ENCODE measurements at regions not wholly inside any gene's neighbourhood (a gene's known extent, or its start where the extent isn't known, plus 50 kb on each side); places are given as distances from the start of the nearest gene placed in this dataset.

DNA sequence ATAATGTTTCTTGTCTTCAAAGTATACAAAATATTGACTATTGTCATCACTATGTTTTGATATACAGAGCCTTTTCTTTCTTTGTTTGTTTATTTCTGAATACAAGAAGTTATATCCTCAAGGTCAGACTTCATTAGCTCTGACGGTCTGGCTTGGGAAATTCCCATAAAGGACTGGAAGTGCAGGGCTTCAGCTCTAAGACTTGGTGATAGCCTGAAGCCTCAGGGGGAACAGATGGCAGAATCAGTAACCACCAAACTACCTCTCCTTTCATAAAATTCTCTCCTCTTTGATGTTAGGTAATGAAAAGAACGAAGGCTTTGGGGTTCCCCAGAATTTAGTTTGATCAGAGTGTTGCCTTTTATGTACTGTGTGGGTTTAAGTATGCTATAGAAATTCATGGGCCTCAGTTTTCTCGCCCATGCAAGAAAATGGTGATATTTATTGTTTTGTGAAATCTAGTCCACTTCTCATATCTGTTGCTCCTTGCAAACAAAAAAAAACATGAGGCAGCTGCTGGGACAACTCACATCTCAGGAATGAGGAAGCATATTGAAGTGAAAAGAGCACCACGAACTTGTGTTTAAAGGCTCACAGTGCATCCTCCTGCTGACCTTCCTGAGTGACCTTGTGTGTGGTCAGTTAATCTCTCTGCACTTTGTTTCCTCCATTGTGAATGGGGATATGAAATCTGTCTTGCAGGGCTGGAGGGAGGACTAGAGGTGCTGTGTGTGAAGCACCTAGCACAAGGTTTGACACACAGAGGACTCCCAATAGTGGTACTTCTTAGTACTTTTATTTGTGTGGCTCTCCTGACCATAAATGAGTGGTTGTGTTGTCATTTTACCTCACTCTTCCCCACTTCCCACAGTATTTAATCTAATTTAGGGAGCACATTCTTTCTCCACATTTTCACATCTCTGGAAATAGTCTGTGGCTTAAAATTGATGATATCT lies 569.8 kb upstream of the IL12A start:
- Histone ChIP-seq H3K9me3 (no peaks in the 10 kb centered on the region), H3K27me3 (no peaks in the 10 kb centered on the region), H3K27ac (no peak overlapping the region), H3K4me3 (ENCODE audit: low read depth in 1 of 2, low read length in 1 of 2) (no peak overlapping the region), H3K36me3 (no peaks in the 10 kb centered on the region), H3K4me1 (ENCODE audit: control insufficient read depth in 1 of 2, insufficient read depth in 1 of 2, low read depth in 1 of 2, low read length in 1 of 2) (no peaks in the 10 kb centered on the region)
- TF ChIP-seq, protein P1, sequence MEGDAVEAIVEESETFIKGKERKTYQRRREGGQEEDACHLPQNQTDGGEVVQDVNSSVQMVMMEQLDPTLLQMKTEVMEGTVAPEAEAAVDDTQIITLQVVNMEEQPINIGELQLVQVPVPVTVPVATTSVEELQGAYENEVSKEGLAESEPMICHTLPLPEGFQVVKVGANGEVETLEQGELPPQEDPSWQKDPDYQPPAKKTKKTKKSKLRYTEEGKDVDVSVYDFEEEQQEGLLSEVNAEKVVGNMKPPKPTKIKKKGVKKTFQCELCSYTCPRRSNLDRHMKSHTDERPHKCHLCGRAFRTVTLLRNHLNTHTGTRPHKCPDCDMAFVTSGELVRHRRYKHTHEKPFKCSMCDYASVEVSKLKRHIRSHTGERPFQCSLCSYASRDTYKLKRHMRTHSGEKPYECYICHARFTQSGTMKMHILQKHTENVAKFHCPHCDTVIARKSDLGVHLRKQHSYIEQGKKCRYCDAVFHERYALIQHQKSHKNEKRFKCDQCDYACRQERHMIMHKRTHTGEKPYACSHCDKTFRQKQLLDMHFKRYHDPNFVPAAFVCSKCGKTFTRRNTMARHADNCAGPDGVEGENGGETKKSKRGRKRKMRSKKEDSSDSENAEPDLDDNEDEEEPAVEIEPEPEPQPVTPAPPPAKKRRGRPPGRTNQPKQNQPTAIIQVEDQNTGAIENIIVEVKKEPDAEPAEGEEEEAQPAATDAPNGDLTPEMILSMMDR (IDR thresholded peaks at IDR 0.05): no peak

DNA sequence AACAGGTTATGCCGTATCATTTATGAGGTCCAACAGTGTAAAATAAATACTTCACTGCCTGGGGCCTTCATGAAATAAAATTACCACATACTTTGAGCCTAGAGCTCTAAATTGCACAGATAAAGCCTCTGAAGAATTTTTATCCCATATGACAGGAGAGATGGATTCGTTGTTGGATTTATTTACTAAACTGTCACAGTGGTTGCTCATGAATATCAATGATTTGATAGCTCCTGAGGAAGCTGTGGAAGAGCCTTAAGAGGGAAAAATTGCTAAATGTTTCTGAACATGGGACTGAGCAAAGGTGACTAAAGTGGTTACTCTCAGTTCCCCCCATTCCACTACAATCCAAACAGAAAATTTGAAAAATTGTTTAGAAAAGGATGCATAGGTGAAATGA lies 558.9 kb upstream of the IL12A start:
- Histone ChIP-seq H3K4me3 (ENCODE audit: low read depth in 1 of 2, low read length in 1 of 2) (no peak overlapping the region), H3K27me3 (no peaks in the 10 kb centered on the region), H3K27ac (no peak overlapping the region), H3K36me3 (no peaks in the 10 kb centered on the region), H3K9me3 (no peaks in the 10 kb centered on the region), H3K4me1 (ENCODE audit: control insufficient read depth in 1 of 2, insufficient read depth in 1 of 2, low read depth in 1 of 2, low read length in 1 of 2) (no peaks in the 10 kb centered on the region)
- TF ChIP-seq, protein P1 (IDR thresholded peaks at IDR 0.05): no peak

DNA sequence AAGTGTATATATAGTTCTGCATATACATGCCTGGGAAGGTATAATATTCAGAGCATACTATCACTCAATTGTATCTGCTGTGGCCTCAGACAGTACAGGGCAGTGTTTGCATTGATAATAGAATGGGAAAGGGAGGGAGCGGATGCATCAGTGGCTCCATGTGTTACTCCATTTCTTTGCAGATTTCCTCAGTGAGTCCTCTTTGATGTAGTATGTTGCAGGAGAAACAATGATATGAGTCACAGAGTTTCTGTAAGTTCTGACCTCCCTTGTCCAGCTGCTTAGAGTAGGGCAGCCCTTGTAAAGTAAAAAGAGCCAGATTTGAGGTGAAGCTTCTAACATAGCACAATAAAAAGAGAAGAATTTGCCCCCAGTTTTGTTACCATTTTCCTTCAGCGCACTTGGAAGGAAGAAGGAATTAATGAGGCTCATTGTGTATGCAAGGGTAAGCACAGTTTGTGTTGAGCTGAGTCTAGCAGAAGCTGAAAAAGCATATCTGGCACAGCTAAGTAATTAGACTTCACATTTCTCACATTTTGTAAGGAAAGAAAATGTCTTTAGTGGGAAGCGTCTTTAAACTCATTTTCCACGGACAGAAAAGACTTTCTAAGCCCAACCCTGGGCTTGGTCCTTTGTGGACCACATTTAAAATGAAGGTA lies 555.8 kb upstream of the IL12A start:
- Histone ChIP-seq H3K9me3 (no peaks in the 10 kb centered on the region), H3K36me3 (no peaks in the 10 kb centered on the region), H3K4me1 (ENCODE audit: control insufficient read depth in 1 of 2, insufficient read depth in 1 of 2, low read depth in 1 of 2, low read length in 1 of 2) (no peaks in the 10 kb centered on the region), H3K4me3 (ENCODE audit: low read depth in 1 of 2, low read length in 1 of 2) (no peak overlapping the region), H3K27ac (no peak overlapping the region), H3K27me3 (no peaks in the 10 kb centered on the region)
- TF ChIP-seq, protein P1 (IDR thresholded peaks at IDR 0.05): no peak

DNA sequence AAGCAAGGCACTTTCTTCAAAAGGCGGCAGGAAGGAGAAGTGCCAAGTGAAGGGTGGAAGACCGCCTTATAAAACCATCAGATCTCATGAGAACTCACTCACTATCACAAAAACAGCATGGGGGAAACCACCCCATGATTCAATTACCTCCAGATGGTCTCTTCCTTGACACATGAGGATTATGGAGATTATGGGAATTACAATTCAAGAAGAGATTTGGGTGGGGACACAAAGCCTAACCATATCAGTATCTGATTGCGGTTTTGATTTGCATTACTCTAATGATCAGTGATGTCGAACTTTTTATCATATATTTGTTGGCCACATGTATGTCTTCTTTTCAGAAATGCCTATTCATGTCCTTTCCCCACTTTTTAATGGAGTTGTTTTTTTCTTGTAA lies 549.3 kb upstream of the IL12A start:
- no peaks in the 10 kb centered on the region for H3K4me1 ChIP-seq (ENCODE audit: control insufficient read depth in 1 of 2, insufficient read depth in 1 of 2, low read depth in 1 of 2, low read length in 1 of 2)
- no peaks in the 10 kb centered on the region for H3K27me3 ChIP-seq
- TF ChIP-seq, protein P1 (IDR thresholded peaks at IDR 0.05): no peak
- no peak overlapping the region for H3K4me3 ChIP-seq (ENCODE audit: low read depth in 1 of 2, low read length in 1 of 2)
- no peak overlapping the region for H3K27ac ChIP-seq
- no peaks in the 10 kb centered on the region for H3K36me3 ChIP-seq
- H3K9me3 ChIP-seq: no peaks in the 10 kb centered on the region

DNA sequence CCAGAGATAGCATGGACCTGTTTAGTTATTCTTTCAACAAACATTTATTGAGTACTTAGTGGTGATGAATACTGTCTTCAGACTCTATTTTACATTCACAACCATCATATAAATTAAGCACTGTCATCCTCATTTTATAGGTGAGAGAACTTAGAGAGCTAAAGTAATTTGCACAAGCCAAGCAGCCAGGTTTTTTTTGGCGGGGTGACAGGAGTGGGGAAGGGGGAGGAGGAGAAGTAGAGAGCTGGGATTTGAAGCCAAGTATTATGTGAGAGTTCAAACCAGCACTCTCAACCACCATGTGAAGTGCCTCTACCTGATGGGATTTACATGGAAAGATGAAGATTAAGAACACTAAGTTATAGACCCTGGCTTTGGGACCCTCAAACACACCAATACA lies 547.4 kb upstream of the IL12A start:
- Histone ChIP-seq H3K36me3 (no peaks in the 10 kb centered on the region), H3K27me3 (no peaks in the 10 kb centered on the region)
- TF ChIP-seq, protein P1 (IDR thresholded peaks at IDR 0.05): no peak

More for the DNA sequence above, 547.4 kb upstream of the IL12A start:
- H3K4me1 ChIP-seq (ENCODE audit: control insufficient read depth in 1 of 2, insufficient read depth in 1 of 2, low read depth in 1 of 2, low read length in 1 of 2): no peaks in the 10 kb centered on the region
- H3K4me3 ChIP-seq (ENCODE audit: low read depth in 1 of 2, low read length in 1 of 2): no peak overlapping the region
- H3K9me3 ChIP-seq: no peaks in the 10 kb centered on the region
- no peak overlapping the region for H3K27ac ChIP-seq

Measured in neutrophil (primary cell).